OCI-LY7 (cell line): ENCODE measurements at regions not wholly inside any gene's neighbourhood (a gene's known extent, or its start where the extent isn't known, plus 50 kb on each side); places are given as distances from the start of the nearest gene placed in this dataset.

Source experiments
- CTCF ChIP-seq: fragments of 200-600 bp; sonication (generic); conservative IDR thresholded peaks from 2 replicates; pipeline ENCODE4 v1.5.1; 2014; ENCODE audit warnings: mild to moderate bottlenecking, antibody characterized with exemption, low read length, moderate library complexity, mixed read lengths
- EZH2phosphoT487 ChIP-seq: fragments of 200-600 bp; sonication (generic); IDR thresholded peaks from 2 replicates; pipeline ENCODE4 v1.6.1; 2018; ENCODE audit warnings: low read depth, borderline replicate concordance, mild to moderate bottlenecking, mixed run types, antibody characterized with exemption, low read length, moderate library complexity, mixed read lengths

- TF ChIP-seq CTCF (no peak), EZH2phosphoT487 (no peak)
Measured at GRCh38 chr3:163577271-163577670, 1501.0 kb downstream of the SI start.
